ENCODE measurements at regions not wholly inside any gene's neighbourhood (a gene's known extent, or its start where the extent isn't known, plus 50 kb on each side); places are given as distances from the start of the nearest gene placed in this dataset.
"Not testable (repeated sequence)": the region's sequence is repeated elsewhere in the genome, so short reads cannot be mapped to it uniquely, and the experiment has no call there.

GRCh38 chr2:114128263-114128662 lies 238.4 kb downstream of the ACTR3 start (continued):
- TF ChIP-seq RELB (IDR thresholded peaks at IDR 0.05; ENCODE audit: low read depth) (no peak), USF1 (IDR thresholded peaks at IDR 0.05; ENCODE audit: borderline replicate concordance, extremely low read length, insufficient read depth, low read depth, low read length) (no peak), RAD21 (IDR thresholded peaks at IDR 0.05; ENCODE audit: insufficient read depth, low read depth, low read length) (no peak)

GRCh38 chr2:114128725-114129124 lies 238.8 kb downstream of the ACTR3 start:
- in situ Hi-C loops (cut with MboI) (no loop called here), intact Hi-C loops (cut with micrococcal nuclease; ENCODE audit: unreplicated experiment) (no loop called here)
- WGBS (ENCODE audit: insufficient coverage, insufficient replicate concordance, low lambda C conversion rate, missing lambda C conversion rate): 33% methylated on average over 6 of the region's 6 CpGs
- Histone ChIP-seq H3K27me3 (replicated peaks in 1 of 2; ENCODE audit: control insufficient read depth in 2 of 2, insufficient read depth in 2 of 2, low read length in 1 of 2) (no peaks in the 10 kb centered on the region), H3K4me1 (ENCODE audit: control insufficient read depth, insufficient read depth, low read length) (no peaks in the 10 kb centered on the region), H3K4me2 (ENCODE audit: control insufficient read depth, insufficient read depth) (no peak overlapping the region), H3K27ac (ENCODE audit: control insufficient read depth, insufficient read depth) (no peak overlapping the region), H3K9ac (ENCODE audit: control insufficient read depth, insufficient read depth, low read length) (no peak overlapping the region), H3K36me3 (ENCODE audit: control insufficient read depth in 2 of 2, insufficient read depth in 2 of 2, low read length in 1 of 2) (no peaks in the 10 kb centered on the region), H2AFZ (ENCODE audit: control insufficient read depth, low read depth, low read length) (no peak overlapping the region), H3K4me3 (no peak overlapping the region), H4K20me1 (ENCODE audit: control insufficient read depth, insufficient read depth) (no peaks in the 10 kb centered on the region), H3K9me3 (replicated peaks; ENCODE audit: control insufficient read depth, insufficient read depth, low read length) (no peaks in the 10 kb centered on the region), H3K79me2 (ENCODE audit: control insufficient read depth, insufficient read depth, low read length) (no peaks in the 10 kb centered on the region)
- FAIRE-seq (no peak), DNase-seq (ENCODE audit: low read depth, low spot score) (no peak), ATAC-seq (no peak)
- ChIA-PET CTCF (interaction anchor here (1.4 kb wide), 1 partner anchor 8 kb away, joined by 3 read pairs; no protein-coding TSS in a partner anchor), SMC1A (ENCODE audit: uncharacterized antibody, unreplicated experiment) (no interaction called here), RAD21 (ENCODE audit: unreplicated experiment) (no interaction called here), POLR2A (no interaction called here)
- BruUV-seq (replicated peaks): no TSS peak
- TF ChIP-seq HDAC2 (IDR thresholded peaks at IDR 0.05) (no peak), IRF4 (IDR thresholded peaks at IDR 0.05; ENCODE audit: low read depth, low read length) (no peak), TCF7 (IDR thresholded peaks at IDR 0.05; ENCODE audit: borderline replicate concordance) (no peak)

GRCh38 chr2:114132050-114132449 lies 242.2 kb downstream of the ACTR3 start:
- BruUV-seq (replicated peaks); RAD21 ChIA-PET (ENCODE audit: unreplicated experiment); intact Hi-C loops (cut with micrococcal nuclease; ENCODE audit: unreplicated experiment); H3K27me3 ChIP-seq (replicated peaks in 1 of 2; ENCODE audit: control insufficient read depth in 2 of 2, insufficient read depth in 2 of 2, low read length in 1 of 2); H2AFZ ChIP-seq (ENCODE audit: control insufficient read depth, low read depth, low read length); SMC1A ChIA-PET (ENCODE audit: uncharacterized antibody, unreplicated experiment); H3K27ac ChIP-seq (ENCODE audit: control insufficient read depth, insufficient read depth); H3K4me1 ChIP-seq (ENCODE audit: control insufficient read depth, insufficient read depth, low read length); H3K9me3 ChIP-seq (replicated peaks; ENCODE audit: control insufficient read depth, insufficient read depth, low read length); in situ Hi-C loops (cut with MboI); H3K4me2 ChIP-seq (ENCODE audit: control insufficient read depth, insufficient read depth); DNase-seq (ENCODE audit: low read depth, low spot score); CTCF ChIA-PET; FAIRE-seq; H4K20me1 ChIP-seq (ENCODE audit: control insufficient read depth, insufficient read depth); H3K4me3 ChIP-seq; H3K79me2 ChIP-seq (ENCODE audit: control insufficient read depth, insufficient read depth, low read length); H3K9ac ChIP-seq (ENCODE audit: control insufficient read depth, insufficient read depth, low read length); ATAC-seq; H3K36me3 ChIP-seq (ENCODE audit: control insufficient read depth in 2 of 2, insufficient read depth in 2 of 2, low read length in 1 of 2); POLR2A ChIA-PET: not testable (repeated sequence)
- WGBS (ENCODE audit: insufficient coverage, insufficient replicate concordance, low lambda C conversion rate, missing lambda C conversion rate): 81% methylated on average over 7 of the region's 7 CpGs
